H7 (cell line): ENCODE measurements at regions not wholly inside any gene's neighbourhood (a gene's known extent, or its start where the extent isn't known, plus 50 kb on each side); places are given as distances from the start of the nearest gene placed in this dataset.

Experiments used
- DNase-seq: peaks from one replicate; pipeline ENCODE4 v3.0.0; 2012
- H3K27me3 ChIP-seq: 2 replicates; pipeline ENCODE4 v1.6.0; 2011; ENCODE audit warnings: mild to moderate bottlenecking, low read length; ENCODE audit not compliant: control insufficient read depth, insufficient read depth
- H3K36me3 ChIP-seq: replicated peaks from 2 replicates; pipeline ENCODE4 v1.5.1; 2011; ENCODE audit warnings: low read length; ENCODE audit not compliant: control insufficient read depth, insufficient read depth
- H3K4me3 ChIP-seq: 2 replicates; pipeline ENCODE4 v1.5.1; 2011; ENCODE audit warnings: low read depth, mild to moderate bottlenecking, control low read depth, low read length, moderate library complexity; ENCODE audit not compliant: insufficient read depth

DNA sequence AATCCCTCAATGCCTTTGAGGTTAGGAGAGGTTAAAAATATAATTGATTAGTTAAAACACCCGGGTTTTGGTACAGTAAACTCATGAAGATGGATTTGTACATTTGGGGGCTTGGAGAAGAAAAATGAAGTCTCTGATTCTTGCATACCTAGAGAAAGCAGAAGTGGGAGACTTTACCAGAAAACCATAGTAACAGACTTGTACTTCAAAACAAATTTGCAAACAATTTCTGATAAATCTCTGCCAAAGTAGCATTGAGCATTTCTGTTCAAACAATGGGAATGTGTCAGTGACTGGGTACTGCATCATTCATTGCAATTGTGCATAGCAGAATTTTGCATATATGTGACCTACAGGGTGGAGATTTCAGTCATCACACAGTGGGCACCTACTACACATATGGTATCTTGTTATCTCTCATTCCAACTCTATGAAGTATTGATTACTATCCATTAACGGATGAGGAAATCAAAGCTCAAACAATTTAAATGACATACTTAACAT lies 256.9 kb downstream of the PLK2 start:
- no peaks in the 10 kb centered on the region for H3K27me3 ChIP-seq
- no peak for DNase-seq
- H3K4me3 ChIP-seq: no peak overlapping the region
- H3K36me3 ChIP-seq: no peaks in the 10 kb centered on the region

DNA sequence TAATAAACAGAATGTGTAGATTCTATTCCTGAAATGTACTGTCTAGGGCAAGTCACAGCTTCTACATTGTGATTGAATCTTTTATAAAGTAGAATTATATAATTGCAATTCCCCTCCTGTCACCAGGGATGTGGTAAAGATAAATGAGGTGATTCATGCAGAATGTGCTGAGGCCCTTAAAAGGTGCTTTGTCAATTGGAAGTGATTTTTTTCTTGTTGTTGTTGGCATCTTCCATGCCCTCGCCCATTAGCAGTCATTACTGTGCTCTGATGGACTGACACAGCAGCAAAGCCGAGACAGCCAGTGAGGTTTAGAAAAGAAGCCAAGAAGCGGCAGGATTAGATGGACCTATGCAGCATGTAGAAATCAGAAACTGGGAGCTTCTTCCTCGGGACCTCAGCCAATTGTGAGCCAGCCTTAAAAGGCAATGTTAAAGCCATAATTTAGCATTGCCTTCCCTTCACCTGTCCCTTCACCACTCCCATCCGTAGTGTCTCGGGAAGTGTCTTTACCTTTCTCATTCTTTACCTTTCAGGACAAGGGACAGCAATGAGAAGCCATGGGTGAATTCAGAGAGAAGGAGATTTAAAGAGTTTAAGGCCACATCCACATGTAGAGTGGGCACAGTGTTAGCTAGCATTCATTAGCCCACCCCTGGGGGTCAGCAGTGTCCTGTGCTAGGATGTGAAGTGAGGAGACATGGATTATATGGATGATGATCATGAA lies 257.8 kb downstream of the PLK2 start:
- H3K27me3 ChIP-seq: no peaks in the 10 kb centered on the region
- no peak for DNase-seq
- no peak overlapping the region for H3K4me3 ChIP-seq
- H3K36me3 ChIP-seq: no peaks in the 10 kb centered on the region

DNA sequence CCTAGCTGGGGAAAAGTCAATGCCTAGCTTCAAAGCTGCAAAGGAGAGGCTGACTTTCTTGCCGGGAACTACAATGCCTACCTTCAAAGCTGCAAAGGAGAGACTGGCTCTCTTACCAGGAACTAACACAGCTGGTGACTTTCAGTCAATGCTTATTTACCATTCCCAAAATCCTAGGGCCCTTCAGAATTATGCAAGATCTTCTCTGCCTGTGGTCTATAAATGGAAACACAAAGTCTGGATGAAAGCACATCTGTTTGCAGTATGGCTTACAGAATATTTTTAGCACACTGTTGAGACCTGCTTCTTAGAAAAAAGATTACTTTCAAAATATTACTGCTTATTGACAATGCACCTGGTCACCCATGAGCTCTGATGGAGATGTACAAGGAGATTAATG lies 259.4 kb downstream of the PLK2 start:
- Histone ChIP-seq H3K27me3 (no peaks in the 10 kb centered on the region), H3K4me3 (no peak overlapping the region), H3K36me3 (no peaks in the 10 kb centered on the region)
- DNase-seq: no peak

DNA sequence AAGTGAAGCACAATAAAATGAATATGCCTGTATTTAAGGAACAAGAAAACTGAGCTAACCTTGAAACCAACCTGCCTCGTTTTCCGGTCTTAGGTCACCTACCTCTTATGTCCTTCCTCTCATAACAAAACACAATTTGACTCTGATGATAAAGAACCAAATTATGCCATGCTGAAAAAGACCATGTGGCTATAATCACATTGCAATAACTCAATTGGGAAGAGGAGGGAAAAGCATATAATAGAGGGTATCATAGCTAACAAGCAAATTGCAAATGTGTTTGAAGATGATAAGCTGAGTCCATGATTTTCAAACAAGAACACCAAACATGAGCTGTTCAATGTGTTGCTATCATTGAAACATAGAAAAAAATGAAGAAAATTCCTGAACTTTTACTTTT lies 260.8 kb downstream of the PLK2 start:
- H3K36me3 ChIP-seq: no peaks in the 10 kb centered on the region
- H3K27me3 ChIP-seq: no peaks in the 10 kb centered on the region
- DNase-seq: no peak
- no peak overlapping the region for H3K4me3 ChIP-seq

DNA sequence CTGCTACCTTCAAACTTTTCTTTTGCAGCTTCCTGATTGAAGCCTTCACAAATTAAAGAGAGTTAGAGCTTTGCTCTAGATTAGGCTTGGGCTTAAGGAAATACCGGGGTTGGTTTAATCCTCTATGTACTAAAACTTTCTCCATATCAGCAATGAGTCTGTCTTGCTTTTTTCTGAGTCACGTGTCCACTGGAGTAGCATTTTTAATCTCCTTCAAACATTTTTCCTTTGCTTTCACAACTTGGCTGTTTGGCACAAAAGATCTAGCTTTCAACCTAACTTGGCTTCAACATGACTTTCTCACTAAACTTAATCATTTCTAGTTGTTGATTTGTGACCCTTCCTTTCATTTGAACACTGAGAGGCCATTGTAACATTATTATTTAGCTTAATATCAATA lies 261.6 kb downstream of the PLK2 start:
- no peak overlapping the region for H3K4me3 ChIP-seq
- H3K36me3 ChIP-seq: no peaks in the 10 kb centered on the region
- H3K27me3 ChIP-seq: no peaks in the 10 kb centered on the region
- no peak for DNase-seq

DNA sequence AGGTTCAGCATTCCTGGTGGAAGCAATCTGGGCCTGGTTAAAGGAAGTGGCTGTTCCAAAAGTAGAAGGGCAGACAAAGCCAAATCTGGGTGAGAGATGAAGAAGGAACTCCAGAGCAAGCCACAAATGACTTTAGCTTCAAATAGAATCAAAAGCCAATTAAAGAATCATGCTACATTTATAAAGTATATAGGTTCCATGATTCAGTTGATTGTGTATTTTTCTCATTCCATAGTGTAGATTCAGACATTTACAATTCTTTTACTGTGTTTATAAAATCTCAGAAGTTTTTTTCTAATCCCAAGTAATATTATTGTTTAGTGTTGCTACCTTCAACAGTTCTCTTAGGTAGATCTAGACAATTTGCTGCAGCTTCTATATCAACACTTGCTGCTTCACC lies 262.0 kb downstream of the PLK2 start:
- no peak overlapping the region for H3K4me3 ChIP-seq
- DNase-seq: no peak
- H3K27me3 ChIP-seq: no peaks in the 10 kb centered on the region
- H3K36me3 ChIP-seq: no peaks in the 10 kb centered on the region

DNA sequence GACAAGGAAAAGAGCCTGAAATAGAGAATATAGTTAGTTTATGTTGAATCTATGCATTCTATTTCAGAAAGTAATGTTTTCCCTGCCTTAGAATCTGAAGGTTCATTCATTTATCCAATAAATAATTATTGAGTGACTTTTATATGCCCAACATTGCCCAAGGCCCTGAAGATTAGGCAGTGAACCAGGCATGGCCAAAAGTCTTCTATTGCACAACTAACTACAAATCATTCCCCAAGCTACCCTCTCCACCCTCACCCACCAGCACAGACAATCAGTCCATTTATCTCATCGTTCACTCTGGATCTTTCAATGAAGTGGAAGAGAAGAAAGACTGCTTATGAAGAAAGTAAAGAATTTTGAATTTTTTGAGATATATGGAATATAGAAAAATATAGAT lies 268.4 kb downstream of the PLK2 start:
- H3K4me3 ChIP-seq: no peak overlapping the region
- no peaks in the 10 kb centered on the region for H3K36me3 ChIP-seq
- no peak for DNase-seq
- no peaks in the 10 kb centered on the region for H3K27me3 ChIP-seq

DNA sequence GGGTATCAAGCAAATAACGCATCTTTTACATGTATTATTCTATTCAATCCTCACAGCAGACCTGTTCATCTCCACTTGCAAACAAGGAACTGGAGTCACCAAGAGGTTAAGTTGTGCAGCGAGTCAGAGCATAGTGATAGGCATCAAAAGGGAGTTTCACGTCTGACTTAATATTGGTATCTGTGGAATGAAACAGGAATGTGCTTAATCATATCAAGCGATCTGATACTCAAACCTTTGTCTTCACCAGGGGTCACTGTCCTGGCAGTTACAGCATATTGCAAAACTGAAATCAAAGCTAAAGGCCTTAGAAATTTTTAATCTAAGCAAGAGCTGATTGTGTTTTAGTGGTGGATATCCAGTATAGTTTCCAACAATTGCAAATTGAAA lies 271.6 kb downstream of the PLK2 start:
- Histone ChIP-seq H3K27me3 (no peaks in the 10 kb centered on the region), H3K36me3 (no peaks in the 10 kb centered on the region), H3K4me3 (no peak overlapping the region)
- no peak for DNase-seq

DNA sequence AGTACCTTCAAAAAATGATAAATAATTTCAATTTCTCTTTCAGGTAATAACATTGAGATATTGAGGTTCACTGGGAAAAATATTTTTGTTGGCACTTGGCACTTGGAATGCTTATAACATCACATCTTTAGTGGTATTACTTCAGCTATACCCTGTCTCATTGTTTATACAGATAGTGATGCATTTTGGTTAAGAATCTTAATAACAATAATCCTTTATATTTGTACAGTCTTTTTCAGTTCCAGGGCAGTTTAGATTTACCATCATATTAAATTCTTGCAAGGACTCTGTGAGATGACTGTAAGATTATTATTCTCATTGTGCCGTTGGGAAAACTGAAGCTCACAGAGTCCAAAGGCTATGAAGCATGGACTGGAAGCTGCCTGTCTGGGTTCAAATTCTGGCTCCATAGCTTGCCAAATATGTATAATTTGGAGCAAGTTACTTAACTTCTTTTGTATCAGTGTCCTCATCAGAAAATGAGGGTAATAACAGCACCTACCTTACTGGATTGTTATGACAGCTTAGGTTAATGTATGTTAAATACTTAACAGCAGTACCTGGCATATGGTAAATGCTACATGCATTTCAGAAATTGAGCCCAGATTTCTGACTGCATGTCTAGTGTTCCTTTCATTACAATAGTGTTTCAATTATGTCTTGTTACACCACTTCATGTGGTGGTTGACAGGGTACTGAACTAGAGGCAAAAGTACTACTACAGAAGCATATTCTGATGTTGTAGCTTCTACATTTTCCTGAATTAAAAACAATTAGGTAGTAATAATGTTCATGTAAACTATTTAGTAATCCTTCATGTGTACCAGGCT lies 272.2 kb downstream of the PLK2 start:
- Histone ChIP-seq H3K27me3 (no peaks in the 10 kb centered on the region), H3K36me3 (no peaks in the 10 kb centered on the region)
- no peak for DNase-seq

DNA sequence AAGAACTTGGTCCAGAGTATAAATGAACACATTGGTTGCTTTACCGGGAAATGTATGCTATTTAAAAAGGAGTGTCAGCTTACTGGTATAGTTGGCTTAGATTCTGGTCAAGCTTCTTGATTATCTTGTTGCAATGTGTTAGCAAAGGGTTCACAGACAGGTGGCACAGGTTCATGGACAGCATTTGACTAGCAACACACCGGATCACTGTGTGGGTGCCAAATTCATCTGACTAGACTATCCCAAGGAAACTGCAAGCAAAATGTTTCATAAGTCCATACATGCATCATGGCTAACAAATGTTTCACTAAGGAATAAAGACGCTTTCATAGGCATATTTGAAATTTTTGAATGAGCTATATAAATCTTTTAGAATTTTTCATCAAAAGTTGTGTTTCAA lies 274.1 kb downstream of the PLK2 start:
- no peak for DNase-seq
- H3K4me3 ChIP-seq: no peak overlapping the region
- no peaks in the 10 kb centered on the region for H3K36me3 ChIP-seq
- H3K27me3 ChIP-seq: no peaks in the 10 kb centered on the region

More for the DNA sequence above, 272.2 kb downstream of the PLK2 start:
- no peak overlapping the region for H3K4me3 ChIP-seq

DNA sequence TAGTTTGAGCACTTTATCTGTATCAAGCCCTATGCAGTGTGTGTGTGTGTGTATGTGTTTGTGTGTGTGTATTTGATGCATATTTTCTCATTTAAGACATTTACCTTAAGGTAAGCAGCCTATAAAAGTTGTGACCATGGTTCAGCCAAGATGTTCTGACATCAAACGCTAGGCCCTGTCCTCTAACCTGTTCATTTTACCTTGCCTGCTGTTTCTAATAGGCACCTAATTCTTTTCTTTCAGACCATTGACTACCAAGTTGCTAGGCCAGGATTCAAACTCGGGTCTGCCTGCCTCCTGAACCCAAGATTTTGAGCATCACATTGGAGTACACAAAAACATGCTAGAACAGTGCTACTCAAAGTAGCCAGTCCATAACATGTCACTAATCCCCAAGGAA lies 274.5 kb downstream of the PLK2 start:
- Histone ChIP-seq H3K36me3 (no peaks in the 10 kb centered on the region), H3K27me3 (no peaks in the 10 kb centered on the region), H3K4me3 (no peak overlapping the region)
- DNase-seq: no peak

DNA sequence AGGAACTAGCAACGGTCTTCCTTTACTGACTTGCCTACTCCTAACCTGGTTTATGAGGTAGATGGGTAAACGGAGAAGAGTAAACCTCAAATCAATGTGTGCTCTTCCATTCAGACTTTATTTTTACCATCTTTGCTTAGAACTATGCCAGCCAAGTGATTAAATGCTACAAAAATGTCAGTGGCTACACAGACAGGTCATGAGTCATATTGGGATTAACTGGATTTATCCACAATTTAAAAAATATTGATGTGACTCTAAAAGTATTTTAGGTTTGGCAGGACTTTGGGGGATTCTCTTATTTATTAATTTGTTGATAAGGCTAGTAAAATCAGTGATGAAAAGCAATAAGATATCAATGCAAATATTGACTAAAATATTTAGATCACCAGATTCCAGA lies 275.0 kb downstream of the PLK2 start:
- H3K27me3 ChIP-seq: no peaks in the 10 kb centered on the region

DNA sequence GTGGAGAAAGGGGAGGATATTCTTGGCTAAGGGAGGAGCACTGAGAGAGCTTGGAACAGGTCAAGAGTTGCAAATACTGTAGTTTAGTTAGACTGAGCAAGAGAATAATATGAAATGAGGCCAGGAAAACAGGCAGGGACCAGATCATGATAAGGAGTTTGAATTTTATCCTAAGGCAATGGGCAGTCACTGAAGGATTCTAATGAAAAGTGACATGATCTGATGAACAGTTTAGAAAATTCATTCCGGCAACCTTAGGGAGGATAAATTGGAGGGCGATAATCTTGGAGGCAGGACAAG lies 276.1 kb downstream of the PLK2 start:
- no peak for DNase-seq
- H3K4me3 ChIP-seq: no peak overlapping the region
- no peaks in the 10 kb centered on the region for H3K36me3 ChIP-seq
- H3K27me3 ChIP-seq: no peaks in the 10 kb centered on the region

More for the DNA sequence above, 275.0 kb downstream of the PLK2 start:
- no peak for DNase-seq
- Histone ChIP-seq H3K4me3 (no peak overlapping the region), H3K36me3 (no peaks in the 10 kb centered on the region)

DNA sequence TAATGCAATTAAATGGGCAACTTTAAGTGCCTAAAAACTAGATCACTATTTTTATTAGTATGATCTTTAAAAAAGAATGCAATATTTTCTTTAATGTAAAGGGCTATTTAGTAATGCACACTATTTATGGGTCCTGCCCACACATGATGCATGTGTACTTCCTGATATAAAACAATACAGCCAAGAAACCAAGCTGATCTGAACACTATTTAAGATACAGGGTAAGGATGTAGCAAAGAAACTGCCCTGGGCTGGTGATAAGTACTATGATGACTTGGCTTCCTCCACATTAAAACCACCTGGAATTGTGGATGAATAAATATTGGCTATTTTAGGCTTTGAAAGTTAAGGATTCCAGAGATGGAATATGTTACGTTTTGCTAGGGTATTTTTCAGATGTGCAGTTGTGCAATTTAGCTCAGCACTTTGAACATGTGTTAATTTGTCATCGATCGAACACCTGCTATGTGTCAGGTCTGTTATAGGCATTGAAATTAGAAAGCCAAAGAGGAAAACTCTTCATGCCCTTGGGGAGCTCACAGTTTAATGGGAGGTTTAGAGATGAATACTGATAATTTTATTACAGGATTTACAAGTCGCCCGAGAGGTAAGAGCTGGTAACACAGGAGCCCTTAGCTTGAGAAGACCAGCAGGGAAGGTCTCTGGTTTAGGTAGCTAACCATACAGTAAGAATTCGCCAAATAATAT lies 276.7 kb downstream of the PLK2 start:
- no peaks in the 10 kb centered on the region for H3K36me3 ChIP-seq
- no peaks in the 10 kb centered on the region for H3K27me3 ChIP-seq
- no peak for DNase-seq
- H3K4me3 ChIP-seq: no peak overlapping the region

DNA sequence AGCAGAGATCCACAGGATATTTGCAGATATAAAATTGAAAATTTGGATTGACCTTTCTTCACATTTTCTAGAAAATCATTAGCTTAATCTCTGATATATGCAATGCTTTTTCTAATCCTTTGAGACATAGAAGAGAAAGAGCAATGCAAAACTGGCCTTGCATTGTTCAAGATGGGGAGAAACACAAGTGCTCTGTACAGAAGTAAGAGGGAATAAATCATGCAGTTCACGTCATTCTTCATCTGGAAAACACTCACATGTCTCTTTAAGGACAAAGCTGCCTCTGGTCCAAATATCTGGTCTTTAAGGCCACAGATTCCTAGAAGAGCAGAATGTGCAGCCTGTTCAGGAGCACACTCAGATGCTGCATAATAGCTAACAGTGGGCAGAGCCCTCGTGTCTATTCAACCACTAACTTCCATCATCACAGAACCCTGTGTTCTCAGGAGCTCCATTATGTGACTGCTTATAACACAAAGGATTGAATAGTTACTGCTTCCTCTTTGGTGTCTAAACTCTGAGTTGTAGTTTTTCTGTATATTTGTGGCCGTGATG lies 277.5 kb downstream of the PLK2 start:
- DNase-seq: no peak
- H3K4me3 ChIP-seq: no peak overlapping the region
- no peaks in the 10 kb centered on the region for H3K36me3 ChIP-seq
- no peaks in the 10 kb centered on the region for H3K27me3 ChIP-seq
